ENCODE measurements at regions not wholly inside any gene's neighbourhood (a gene's known extent, or its start where the extent isn't known, plus 50 kb on each side); places are given as distances from the start of the nearest gene placed in this dataset.

- TF ChIP-seq ZNF207 (IDR thresholded peaks at IDR 0.05; ENCODE audit: borderline replicate concordance), result no peak
- TF ChIP-seq, protein P1, sequence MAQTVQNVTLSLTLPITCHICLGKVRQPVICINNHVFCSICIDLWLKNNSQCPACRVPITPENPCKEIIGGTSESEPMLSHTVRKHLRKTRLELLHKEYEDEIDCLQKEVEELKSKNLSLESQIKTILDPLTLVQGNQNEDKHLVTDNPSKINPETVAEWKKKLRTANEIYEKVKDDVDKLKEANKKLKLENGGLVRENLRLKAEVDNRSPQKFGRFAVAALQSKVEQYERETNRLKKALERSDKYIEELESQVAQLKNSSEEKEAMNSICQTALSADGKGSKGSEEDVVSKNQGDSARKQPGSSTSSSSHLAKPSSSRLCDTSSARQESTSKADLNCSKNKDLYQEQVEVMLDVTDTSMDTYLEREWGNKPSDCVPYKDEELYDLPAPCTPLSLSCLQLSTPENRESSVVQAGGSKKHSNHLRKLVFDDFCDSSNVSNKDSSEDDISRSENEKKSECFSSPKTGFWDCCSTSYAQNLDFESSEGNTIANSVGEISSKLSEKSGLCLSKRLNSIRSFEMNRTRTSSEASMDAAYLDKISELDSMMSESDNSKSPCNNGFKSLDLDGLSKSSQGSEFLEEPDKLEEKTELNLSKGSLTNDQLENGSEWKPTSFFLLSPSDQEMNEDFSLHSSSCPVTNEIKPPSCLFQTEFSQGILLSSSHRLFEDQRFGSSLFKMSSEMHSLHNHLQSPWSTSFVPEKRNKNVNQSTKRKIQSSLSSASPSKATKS (CRISPR knock-in tag; IDR thresholded peaks at IDR 0.05), result no peak
- no peak for TF ChIP-seq SMARCE1 (IDR thresholded peaks at IDR 0.05; ENCODE audit: borderline replicate concordance)
- TF ChIP-seq DNMT1 (CRISPR knock-in tag; IDR thresholded peaks at IDR 0.05), result no peak
Observed at GRCh38 chr6:79818471-79818870, 128.9 kb downstream of the ELOVL4 start (continued).

GRCh38 chr6:79814940-79815339 is 132.4 kb downstream of the ELOVL4 start:
- H3K27ac ChIP-seq (ENCODE audit: extremely low read length, insufficient read depth, low read length), result no peak overlapping the region
- no peaks in the 10 kb centered on the region for H3K36me3 ChIP-seq (replicated peaks in 1 of 2; ENCODE audit: control insufficient read depth in 1 of 2, insufficient read depth in 2 of 2, low read length in 2 of 2)
- FAIRE-seq, result no peak
- no TSS peak for BruUV-seq (replicated peaks)
- no peak overlapping the region for H3K9ac ChIP-seq (ENCODE audit: insufficient read depth, low read depth, low read length)
- H3K79me2 ChIP-seq (ENCODE audit: insufficient read depth, low read length), result no peaks in the 10 kb centered on the region
- H3K27me3 ChIP-seq (ENCODE audit: control insufficient read depth in 1 of 2, insufficient read depth in 2 of 2, low read length in 2 of 2), result peaks cover 0 to 21% of the 10 kb centered on the region in 2 experiments; a peak in 2 of 5 replicates
- H3K4me3 ChIP-seq (replicated peaks in 1 of 3; ENCODE audit: insufficient read depth in 1 of 3, low read depth in 2 of 3, low read length in 3 of 3), result no peak overlapping the region
- H4K20me1 ChIP-seq (ENCODE audit: insufficient read depth, low read length), result no peaks in the 10 kb centered on the region
- TF ChIP-seq ATRX (CRISPR knock-in tag; IDR thresholded peaks at IDR 0.05; ENCODE audit: borderline replicate concordance) (no peak), ZFY (CRISPR knock-in tag; IDR thresholded peaks at IDR 0.05) (no peak), ZNF274 (CRISPR knock-in tag; IDR thresholded peaks at IDR 0.05) (no peak), ZNF546 (CRISPR knock-in tag; conservative IDR thresholded peaks at IDR 0.05) (no peak), ZFP36L1 (CRISPR knock-in tag; IDR thresholded peaks at IDR 0.05) (no peak), POLR2AphosphoS2 (IDR thresholded peaks at IDR 0.05; ENCODE audit: low read depth, low read length) (no peak), NFE2L2 (IDR thresholded peaks at IDR 0.05; ENCODE audit: low read length) (no peak), BCL6 (CRISPR knock-in tag; IDR thresholded peaks at IDR 0.05) (no peak), ZNF101 (CRISPR knock-in tag; IDR thresholded peaks at IDR 0.05; ENCODE audit: borderline replicate concordance, low read depth) (no peak), HNRNPL (IDR thresholded peaks at IDR 0.05; ENCODE audit: low read depth, low read length) (no peak), ADNP (CRISPR knock-in tag; IDR thresholded peaks at IDR 0.05) (no peak)
- TF ChIP-seq, protein P2, sequence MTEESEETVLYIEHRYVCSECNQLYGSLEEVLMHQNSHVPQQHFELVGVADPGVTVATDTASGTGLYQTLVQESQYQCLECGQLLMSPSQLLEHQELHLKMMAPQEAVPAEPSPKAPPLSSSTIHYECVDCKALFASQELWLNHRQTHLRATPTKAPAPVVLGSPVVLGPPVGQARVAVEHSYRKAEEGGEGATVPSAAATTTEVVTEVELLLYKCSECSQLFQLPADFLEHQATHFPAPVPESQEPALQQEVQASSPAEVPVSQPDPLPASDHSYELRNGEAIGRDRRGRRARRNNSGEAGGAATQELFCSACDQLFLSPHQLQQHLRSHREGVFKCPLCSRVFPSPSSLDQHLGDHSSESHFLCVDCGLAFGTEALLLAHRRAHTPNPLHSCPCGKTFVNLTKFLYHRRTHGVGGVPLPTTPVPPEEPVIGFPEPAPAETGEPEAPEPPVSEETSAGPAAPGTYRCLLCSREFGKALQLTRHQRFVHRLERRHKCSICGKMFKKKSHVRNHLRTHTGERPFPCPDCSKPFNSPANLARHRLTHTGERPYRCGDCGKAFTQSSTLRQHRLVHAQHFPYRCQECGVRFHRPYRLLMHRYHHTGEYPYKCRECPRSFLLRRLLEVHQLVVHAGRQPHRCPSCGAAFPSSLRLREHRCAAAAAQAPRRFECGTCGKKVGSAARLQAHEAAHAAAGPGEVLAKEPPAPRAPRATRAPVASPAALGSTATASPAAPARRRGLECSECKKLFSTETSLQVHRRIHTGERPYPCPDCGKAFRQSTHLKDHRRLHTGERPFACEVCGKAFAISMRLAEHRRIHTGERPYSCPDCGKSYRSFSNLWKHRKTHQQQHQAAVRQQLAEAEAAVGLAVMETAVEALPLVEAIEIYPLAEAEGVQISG (CRISPR knock-in tag; IDR thresholded peaks at IDR 0.05), result no peak
- POLR2A ChIA-PET, result no interaction called here
- H2AFZ ChIP-seq (ENCODE audit: low read length), result no peak overlapping the region
- CTCF ChIA-PET (ENCODE audit: low intra/inter-chr PET ratio, low total read pairs), result interaction anchor here (3.2 kb wide), 1 partner anchor 37 kb away, joined by 28 read pairs; no protein-coding TSS in a partner anchor
- in situ Hi-C loops (cut with HindIII; ENCODE audit: extremely low pct_ligation_motif_present, low pct_unique_long_range_greater_than_20kb) (no loop called here), intact Hi-C loops (cut with micrococcal nuclease; ENCODE audit: unreplicated experiment) (loop anchor here (1.0 to 5.0 kb wide), 3 partner anchors 37 to 457 kb away; no protein-coding TSS in a partner anchor)
- DNase-seq (ENCODE audit: low spot score), result no peak
- WGBS (ENCODE audit: low lambda C conversion rate), result 1% methylated on average over 2 of the region's 2 CpGs
- no peak overlapping the region for H3K4me2 ChIP-seq (ENCODE audit: low read depth, low read length)
- no peak for ATAC-seq
- no peaks in the 10 kb centered on the region for H3K4me1 ChIP-seq (ENCODE audit: insufficient read depth, low read length)
- H3K9me3 ChIP-seq (ENCODE audit: low read length), result no peaks in the 10 kb centered on the region

All from HepG2 (cell line).